Uterus (tissue), 2 donors: ENCODE measurements at regions not wholly inside any gene's neighbourhood (a gene's known extent, or its start where the extent isn't known, plus 50 kb on each side); places are given as distances from the start of the nearest gene placed in this dataset.

Experiments
- POLR2A ChIP-seq, 2 donors: fragments of 450-650 bp; IDR thresholded peaks; one replicate each; pipeline ENCODE4 v1.6.1; 2016; ENCODE audit warnings: antibody characterized with exemption in 2 of 2, mild to moderate bottlenecking in 1 of 2, moderate library complexity in 1 of 2
- TF ChIP-seq, protein P1 (sequence below), 4 experiments: fragments of 200-600 bp in 2 of 4; fragments of 450-650 bp in 2 of 4; sonication (generic) in 2 of 4; IDR thresholded peaks; one replicate each; pipeline ENCODE4 v1.5.1; 2016 to 2019; ENCODE audit warnings: antibody characterized with exemption in 4 of 4, mild to moderate bottlenecking in 2 of 4, moderate library complexity in 1 of 4

DNA sequence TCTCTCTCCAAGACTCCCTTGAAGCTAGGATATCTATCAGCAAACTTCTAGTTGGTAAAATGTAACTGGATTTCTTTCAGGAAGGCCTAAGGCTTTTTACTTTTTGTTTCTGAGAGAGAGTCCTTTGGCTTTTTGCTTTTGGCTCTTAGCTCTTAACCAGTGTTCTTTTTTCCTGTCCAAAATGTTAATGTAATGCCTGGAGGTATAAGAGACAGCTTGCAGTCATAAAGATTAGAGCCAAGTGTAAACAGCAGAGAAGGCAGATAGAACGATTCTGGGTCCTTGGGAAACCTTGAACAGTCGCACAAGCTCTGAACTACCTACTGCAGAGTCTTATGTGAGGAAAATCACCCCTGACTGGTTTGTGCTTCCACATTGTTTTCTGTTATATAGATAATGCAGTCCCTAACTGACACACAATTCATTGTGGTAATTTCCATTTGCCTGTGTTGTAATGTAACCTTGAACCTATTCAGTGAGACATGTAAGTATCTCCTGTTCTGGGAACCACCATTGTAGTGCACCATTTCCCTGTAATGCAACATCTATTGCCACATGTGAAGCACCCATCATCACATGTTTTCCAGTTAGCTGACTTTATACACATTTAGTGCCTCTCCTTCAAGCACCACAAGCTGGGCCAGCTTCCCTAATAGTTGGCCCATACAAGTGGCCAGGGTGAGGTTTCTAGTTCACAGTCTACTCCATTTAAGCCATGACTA lies 1311.9 kb downstream of the ROBO1 start:
- TF ChIP-seq, protein P1, sequence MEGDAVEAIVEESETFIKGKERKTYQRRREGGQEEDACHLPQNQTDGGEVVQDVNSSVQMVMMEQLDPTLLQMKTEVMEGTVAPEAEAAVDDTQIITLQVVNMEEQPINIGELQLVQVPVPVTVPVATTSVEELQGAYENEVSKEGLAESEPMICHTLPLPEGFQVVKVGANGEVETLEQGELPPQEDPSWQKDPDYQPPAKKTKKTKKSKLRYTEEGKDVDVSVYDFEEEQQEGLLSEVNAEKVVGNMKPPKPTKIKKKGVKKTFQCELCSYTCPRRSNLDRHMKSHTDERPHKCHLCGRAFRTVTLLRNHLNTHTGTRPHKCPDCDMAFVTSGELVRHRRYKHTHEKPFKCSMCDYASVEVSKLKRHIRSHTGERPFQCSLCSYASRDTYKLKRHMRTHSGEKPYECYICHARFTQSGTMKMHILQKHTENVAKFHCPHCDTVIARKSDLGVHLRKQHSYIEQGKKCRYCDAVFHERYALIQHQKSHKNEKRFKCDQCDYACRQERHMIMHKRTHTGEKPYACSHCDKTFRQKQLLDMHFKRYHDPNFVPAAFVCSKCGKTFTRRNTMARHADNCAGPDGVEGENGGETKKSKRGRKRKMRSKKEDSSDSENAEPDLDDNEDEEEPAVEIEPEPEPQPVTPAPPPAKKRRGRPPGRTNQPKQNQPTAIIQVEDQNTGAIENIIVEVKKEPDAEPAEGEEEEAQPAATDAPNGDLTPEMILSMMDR (IDR thresholded peaks at IDR 0.05) = no peak
- TF ChIP-seq POLR2A (IDR thresholded peaks at IDR 0.05) = no peak
